ENCODE measurements at regions not wholly inside any gene's neighbourhood (a gene's known extent, or its start where the extent isn't known, plus 50 kb on each side); places are given as distances from the start of the nearest gene placed in this dataset.

DNA sequence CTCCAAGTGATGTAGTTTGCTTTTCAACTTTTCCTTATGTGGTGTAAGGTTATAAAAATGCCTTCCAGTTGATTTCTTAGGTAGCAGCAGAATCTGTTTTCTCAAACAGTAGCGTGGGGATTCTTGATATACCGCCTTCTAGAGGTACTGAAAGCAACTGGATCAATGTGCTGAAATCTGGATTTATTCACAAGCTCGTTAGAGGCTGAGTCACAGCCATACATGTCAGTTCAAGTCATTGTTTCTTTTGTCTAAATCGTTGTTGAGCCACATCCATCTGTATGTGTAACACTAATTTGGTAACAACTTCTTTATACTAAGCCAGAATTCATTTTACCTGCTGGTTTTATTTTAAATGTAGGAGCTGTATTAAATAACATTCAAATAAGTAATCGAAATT is 200.0 kb upstream of the MAD2L1 start:
- TF ChIP-seq CTCF (IDR thresholded peaks at IDR 0.05) (no peak), POLR2A (IDR thresholded peaks at IDR 0.05) (no peak)
